OCI-LY7 (cell line): ENCODE measurements at regions not wholly inside any gene's neighbourhood (a gene's known extent, or its start where the extent isn't known, plus 50 kb on each side); places are given as distances from the start of the nearest gene placed in this dataset.

Experiments used
- CTCF ChIP-seq: fragments of 200-600 bp; sonication (generic); conservative IDR thresholded peaks from 2 replicates; pipeline ENCODE4 v1.5.1; 2014; ENCODE audit warnings: mild to moderate bottlenecking, antibody characterized with exemption, low read length, moderate library complexity, mixed read lengths
- EZH2phosphoT487 ChIP-seq: fragments of 200-600 bp; sonication (generic); IDR thresholded peaks from 2 replicates; pipeline ENCODE4 v1.6.1; 2018; ENCODE audit warnings: low read depth, borderline replicate concordance, mild to moderate bottlenecking, mixed run types, antibody characterized with exemption, low read length, moderate library complexity, mixed read lengths

DNA sequence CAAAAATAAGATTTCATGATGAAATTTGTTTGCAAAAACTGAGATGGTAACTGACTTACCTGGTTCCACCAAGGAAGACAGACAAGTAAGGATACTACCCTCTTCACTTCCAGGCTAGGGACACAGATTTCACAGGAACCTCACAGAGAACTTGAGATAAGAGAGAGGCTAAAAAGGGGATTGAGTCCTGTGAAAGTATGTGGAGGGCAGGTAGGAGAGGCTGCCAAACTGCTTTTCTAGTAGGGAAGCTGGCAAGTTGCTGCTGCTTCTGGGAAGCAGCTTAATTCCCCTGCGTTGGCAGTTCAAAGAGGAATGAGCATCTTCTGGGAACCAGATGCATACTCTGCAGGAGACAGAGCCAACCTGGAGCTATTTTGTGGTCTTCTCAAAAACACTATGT lies 841.6 kb downstream of the CCSER2 start:
- TF ChIP-seq CTCF, result no peak
- TF ChIP-seq EZH2phosphoT487, result no peak
